ENCODE measurements at regions not wholly inside any gene's neighbourhood (a gene's known extent, or its start where the extent isn't known, plus 50 kb on each side); places are given as distances from the start of the nearest gene placed in this dataset.
"Not testable (repeated sequence)": the region's sequence is repeated elsewhere in the genome, so short reads cannot be mapped to it uniquely, and the experiment has no call there.

DNA sequence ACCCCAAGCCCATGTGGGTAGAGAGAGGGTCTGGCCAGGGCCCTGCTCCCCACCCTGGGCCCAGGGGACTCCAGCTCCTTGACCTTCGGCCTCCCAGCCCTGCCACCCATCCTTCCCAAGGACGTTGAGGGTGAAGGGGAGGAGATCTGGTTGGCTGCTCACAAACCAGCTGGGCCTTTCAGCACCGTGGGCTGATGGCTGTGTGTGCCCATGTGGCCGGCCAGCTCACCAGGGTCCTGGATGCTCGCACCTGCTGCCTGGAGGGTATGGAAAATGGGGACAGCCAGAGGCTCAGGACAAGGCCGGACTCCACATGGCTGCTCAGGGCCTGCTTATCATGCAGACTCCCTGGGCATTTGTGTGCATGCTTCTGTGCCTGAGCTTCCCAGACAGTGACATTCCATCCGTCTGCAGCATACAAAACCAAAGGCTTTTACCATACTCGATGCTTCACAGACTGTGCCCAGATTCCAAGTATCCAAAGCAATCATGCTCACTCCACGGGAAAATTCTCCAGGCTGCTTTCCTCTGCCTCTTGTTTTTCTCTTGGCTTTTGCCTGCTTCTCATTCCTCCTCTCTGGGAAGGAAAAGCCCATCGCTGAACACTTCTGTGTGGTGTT, 112.5 kb upstream of the ZNF469 start:
- not testable (repeated sequence) for TF ChIP-seq POLR2A (IDR thresholded peaks at IDR 0.05)
- TF ChIP-seq, protein P1, sequence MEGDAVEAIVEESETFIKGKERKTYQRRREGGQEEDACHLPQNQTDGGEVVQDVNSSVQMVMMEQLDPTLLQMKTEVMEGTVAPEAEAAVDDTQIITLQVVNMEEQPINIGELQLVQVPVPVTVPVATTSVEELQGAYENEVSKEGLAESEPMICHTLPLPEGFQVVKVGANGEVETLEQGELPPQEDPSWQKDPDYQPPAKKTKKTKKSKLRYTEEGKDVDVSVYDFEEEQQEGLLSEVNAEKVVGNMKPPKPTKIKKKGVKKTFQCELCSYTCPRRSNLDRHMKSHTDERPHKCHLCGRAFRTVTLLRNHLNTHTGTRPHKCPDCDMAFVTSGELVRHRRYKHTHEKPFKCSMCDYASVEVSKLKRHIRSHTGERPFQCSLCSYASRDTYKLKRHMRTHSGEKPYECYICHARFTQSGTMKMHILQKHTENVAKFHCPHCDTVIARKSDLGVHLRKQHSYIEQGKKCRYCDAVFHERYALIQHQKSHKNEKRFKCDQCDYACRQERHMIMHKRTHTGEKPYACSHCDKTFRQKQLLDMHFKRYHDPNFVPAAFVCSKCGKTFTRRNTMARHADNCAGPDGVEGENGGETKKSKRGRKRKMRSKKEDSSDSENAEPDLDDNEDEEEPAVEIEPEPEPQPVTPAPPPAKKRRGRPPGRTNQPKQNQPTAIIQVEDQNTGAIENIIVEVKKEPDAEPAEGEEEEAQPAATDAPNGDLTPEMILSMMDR (IDR thresholded peaks at IDR 0.05): not testable (repeated sequence)
